ENCODE measurements at regions not wholly inside any gene's neighbourhood (a gene's known extent, or its start where the extent isn't known, plus 50 kb on each side); places are given as distances from the start of the nearest gene placed in this dataset.

DNA sequence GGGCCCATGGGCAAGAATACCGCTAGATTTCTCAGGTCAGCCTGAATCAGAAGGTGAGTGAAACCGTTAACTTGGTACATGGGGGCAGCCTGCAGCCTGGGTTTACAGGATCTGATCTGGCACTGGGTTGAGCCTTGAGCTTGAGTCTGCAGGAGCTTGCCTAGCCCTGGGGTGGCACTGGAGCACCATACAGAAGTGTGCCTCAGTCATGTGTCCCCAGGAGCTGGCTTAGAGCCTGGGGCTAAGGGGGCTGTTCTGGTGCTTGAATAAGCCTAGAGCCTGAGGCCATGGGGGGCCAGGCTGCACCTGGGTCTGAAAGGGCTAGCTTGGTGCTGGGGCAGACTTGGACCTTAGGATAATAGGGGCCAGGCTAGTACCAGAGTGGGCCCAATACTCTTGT, 457.2 kb upstream of the PBX1 start:
- TF ChIP-seq, protein P1, sequence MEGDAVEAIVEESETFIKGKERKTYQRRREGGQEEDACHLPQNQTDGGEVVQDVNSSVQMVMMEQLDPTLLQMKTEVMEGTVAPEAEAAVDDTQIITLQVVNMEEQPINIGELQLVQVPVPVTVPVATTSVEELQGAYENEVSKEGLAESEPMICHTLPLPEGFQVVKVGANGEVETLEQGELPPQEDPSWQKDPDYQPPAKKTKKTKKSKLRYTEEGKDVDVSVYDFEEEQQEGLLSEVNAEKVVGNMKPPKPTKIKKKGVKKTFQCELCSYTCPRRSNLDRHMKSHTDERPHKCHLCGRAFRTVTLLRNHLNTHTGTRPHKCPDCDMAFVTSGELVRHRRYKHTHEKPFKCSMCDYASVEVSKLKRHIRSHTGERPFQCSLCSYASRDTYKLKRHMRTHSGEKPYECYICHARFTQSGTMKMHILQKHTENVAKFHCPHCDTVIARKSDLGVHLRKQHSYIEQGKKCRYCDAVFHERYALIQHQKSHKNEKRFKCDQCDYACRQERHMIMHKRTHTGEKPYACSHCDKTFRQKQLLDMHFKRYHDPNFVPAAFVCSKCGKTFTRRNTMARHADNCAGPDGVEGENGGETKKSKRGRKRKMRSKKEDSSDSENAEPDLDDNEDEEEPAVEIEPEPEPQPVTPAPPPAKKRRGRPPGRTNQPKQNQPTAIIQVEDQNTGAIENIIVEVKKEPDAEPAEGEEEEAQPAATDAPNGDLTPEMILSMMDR (IDR thresholded peaks at IDR 0.05; ENCODE audit: poor library complexity, severe bottlenecking): no peak
- no peak for TF ChIP-seq EZH2 (IDR thresholded peaks at IDR 0.05; ENCODE audit: borderline replicate concordance, insufficient read depth, low read length, poor library complexity, severe bottlenecking)
- no peak for TF ChIP-seq POLR2AphosphoS5 (IDR thresholded peaks at IDR 0.05)

All from neural cell (in vitro differentiated cells).